HG02981 (cell line): ENCODE measurements at regions not wholly inside any gene's neighbourhood (a gene's known extent, or its start where the extent isn't known, plus 50 kb on each side); places are given as distances from the start of the nearest gene placed in this dataset.

ENCODE experiments used
- ATAC-seq: cut with Tn5 transposase; IDR thresholded peaks from one replicate; pipeline ENCODE4 v1.9.1; 2021; ENCODE audit warnings: mild to moderate bottlenecking, moderate library complexity; ENCODE audit not compliant: unreplicated experiment

- ATAC-seq = no peak
Observed at GRCh38 chrY:8151561-8151960, 1185.7 kb upstream of the TSPY4 start.

GRCh38 chrY:8128578-8128977 lies 1208.7 kb upstream of the TSPY4 start:
- no peak for ATAC-seq

- no peak for ATAC-seq
Observed at GRCh38 chrY:8125907-8126571, 1211.2 kb upstream of the TSPY4 start.

DNA sequence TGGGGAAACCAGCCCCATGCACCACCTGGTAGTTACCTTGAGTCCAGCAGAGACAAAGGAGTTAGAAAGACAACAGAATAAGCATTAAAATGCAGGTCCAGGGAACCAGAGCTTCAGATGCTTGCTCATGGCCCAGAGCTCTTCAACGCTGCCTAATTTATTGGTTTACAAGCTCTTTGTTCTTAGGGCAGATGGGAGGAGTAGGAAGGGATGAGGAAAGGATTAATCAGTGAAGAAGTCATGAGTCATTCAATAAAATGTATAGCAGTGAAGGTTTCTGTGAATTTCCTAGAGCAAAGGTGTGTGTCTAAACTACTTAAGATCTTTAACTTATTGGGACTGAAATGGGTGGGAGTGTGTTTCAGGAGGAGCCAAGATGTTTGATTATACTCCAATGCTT lies 1210.3 kb upstream of the AMELY start:
- no peak for ATAC-seq

DNA sequence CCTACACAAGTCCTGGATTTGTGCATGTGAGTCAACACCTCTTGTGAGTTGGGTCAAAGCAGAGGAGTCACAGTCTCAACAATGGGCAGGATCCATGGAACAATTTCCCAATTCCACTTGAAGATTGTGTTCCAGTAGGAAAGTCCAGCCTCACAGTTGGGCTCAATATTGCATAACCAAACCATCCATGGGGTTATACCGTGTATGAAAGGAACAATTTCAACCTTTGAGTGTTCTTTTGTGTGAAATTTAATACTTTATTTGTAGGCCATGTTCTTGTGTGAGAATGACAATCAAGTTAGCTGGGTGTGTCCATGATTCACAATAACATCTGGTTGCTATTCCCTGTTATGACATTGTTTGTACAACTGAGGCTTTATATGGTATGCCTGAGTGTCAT lies 1182.9 kb upstream of the AMELY start:
- ATAC-seq = no peak

DNA sequence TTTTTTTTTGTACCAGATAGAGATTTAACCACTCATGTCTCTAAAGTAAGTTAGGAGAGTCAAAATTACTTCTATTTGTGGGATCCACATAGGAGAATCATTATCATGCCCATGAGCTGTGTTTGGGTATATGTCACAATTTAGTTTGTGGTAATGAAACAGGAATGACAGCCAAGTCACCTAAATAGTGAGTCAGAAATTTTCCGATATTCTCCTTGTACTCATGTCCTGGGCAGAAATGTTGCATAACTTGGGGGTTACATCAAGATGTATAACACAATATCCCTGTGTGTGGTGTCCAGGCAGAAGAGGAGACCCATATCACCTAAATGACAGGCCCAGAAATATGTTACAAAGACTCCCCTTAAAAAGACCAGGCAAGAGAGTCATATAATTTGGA lies 1181.4 kb upstream of the AMELY start:
- ATAC-seq = no peak

DNA sequence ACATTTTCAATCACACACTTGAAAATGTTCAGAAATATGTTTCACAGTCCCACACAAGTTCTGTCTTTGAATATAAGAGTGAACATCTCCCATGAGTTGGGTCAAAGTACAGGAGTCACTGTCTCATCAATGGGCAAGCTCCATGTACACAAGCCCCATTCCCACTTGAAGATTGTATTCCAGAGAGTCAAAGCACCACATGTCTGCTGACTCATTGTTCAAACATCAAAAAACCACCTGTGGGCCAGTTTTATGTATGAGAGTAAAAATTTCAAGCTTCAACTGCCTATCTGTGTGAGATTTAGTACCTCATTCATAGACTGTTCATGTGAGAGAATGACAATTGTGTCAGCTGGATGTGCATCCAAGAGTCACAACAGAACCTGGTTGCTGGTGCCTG lies 1174.4 kb upstream of the AMELY start:
- ATAC-seq = no peak

DNA sequence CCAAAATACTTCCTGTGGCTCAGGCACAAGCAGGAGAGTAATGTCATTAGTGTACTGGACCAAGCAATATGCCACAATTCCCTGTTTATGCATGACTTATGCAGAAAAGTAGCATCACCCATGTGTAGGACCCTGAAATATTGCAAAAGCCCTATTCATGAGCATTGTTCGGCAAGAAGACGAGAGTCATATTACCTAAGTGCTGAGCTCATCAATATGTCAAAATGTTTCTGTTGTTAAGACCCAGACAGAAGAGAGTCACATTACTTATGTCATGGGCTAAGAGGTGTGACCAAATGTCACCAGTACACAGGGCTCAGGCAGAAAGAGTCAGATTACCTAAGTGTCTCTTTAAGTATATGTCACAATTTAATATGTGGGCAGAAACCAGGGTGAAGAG lies 1172.6 kb upstream of the AMELY start:
- no peak for ATAC-seq

GRCh38 chrY:8081151-8081550 lies 1169.6 kb upstream of the AMELY start:
- ATAC-seq = no peak

GRCh38 chrY:8065220-8065619 lies 1153.7 kb upstream of the AMELY start:
- ATAC-seq = no peak

GRCh38 chrY:8064500-8064899 lies 1152.9 kb upstream of the AMELY start:
- ATAC-seq = no peak

DNA sequence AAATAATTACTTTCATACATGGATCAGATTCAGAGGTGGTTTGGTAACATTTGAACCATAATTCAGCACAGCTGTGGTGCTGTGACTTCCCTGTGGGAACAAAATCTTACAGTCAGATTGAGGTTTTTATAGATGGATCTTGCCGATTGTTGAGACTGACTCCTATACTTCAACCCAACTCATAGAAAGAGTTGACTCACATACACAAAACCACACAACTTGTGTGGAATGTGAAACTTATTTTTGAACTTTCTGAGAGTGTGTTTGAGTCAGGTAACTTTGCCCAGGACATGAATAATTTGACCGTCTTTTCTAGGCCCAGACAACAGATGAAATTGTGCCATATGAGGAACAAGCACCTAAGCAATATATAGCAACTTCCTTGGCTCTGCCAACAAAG lies 1152.4 kb upstream of the AMELY start:
- no peak for ATAC-seq

DNA sequence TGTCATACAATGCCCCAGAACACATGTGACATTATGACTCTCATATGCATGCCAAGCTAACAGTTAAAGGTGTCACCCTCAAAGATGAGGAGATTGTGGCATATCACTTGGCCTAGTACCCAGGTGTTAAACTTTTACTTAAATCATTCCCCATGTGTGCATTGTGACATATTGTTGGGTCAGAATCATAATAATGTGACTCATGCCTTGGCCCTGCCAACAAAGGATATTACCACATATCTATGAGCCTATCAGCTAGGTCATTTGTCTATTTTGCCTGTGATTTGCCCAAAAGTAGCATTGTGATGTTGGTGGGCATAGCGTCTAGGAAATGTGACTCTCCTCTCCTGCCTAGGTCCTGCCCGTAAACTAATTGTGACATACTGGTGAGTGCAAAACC lies 1147.1 kb upstream of the AMELY start:
- ATAC-seq = no peak

GRCh38 chrY:8051340-8051739 lies 1139.8 kb upstream of the AMELY start:
- ATAC-seq = no peak

GRCh38 chrY:8041238-8041637 lies 1129.7 kb upstream of the AMELY start:
- ATAC-seq = no peak

DNA sequence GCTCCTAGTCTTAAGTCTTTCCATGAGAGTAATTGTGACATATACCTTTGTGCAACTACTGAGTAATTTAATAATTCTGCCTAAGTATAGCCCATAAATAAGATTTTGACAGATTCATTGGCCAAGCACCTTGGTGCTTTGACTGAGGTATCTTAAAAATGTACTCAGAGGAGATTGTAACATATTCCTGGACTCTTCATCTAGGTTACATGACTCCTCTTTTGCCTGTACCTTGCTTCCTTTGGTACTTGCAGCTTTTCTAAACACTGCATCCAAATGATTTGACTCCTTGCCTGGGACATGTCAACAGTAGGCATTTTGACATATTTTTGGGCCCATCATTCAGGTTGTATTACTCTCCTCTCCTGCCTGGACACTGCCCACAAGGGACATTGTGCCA lies 1125.0 kb upstream of the AMELY start:
- no peak for ATAC-seq

GRCh38 chrY:8035653-8036052 lies 1124.1 kb upstream of the AMELY start:
- no peak for ATAC-seq

GRCh38 chrY:8034673-8035072 lies 1123.1 kb upstream of the AMELY start:
- no peak for ATAC-seq

- no peak for ATAC-seq
Observed at GRCh38 chrY:8033200-8033599, 1121.6 kb upstream of the AMELY start.

DNA sequence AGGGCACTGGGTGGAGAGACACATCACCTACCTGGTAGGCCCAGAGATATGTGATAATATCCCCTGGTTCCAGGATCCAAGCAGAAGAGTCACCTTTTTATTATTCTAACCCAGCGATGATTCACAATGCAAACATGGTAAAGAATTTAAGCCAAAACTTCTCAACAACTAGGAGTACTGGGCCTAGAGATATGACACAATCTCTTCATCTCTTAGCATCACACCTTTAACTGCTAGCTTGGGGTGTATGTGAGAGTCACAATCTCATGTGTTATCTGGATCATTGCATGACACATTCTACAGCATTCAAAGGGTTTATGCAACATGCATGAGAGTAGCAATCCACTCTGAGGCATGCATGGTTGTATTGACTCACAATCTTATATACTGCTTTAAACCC lies 1109.0 kb upstream of the AMELY start:
- no peak for ATAC-seq

DNA sequence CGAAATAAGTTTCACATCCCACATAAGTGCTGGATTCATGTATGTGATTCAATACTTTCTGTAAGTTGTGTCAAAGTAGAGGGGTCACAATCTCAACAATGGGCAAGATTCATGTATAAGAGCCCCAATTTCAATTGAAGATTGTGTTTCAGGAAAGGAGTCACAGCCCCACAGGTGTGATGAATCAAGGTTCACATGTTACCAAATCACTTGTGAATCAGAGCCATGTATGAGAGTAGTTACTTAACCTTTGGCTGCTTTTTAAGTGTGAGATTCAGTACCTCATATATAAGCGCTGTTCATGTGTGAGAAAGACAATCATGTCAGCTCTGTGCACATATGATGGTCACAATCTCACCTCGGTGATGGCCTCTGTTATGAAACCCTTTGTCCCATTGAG lies 1100.0 kb upstream of the AMELY start:
- ATAC-seq = no peak

- ATAC-seq = no peak
Observed at GRCh38 chrY:8004196-8004595, 1092.6 kb upstream of the AMELY start.

GRCh38 chrY:7996726-7997125 lies 1085.2 kb upstream of the AMELY start:
- ATAC-seq = no peak
